K562 (cell line): ENCODE measurements at regions not wholly inside any gene's neighbourhood (a gene's known extent, or its start where the extent isn't known, plus 50 kb on each side); places are given as distances from the start of the nearest gene placed in this dataset.

Source experiments
- ATAC-seq: fragments of 200-7000 bp; cut with Tn5 transposase; 3 replicates; pipeline ENCODE4 v1.9.1; 2020; ENCODE audit warnings: moderate library complexity
- BruUV-seq: library from RNA; stranded (reverse); fragments of 400-500 nt; replicated peaks from 2 replicates; lab custom pipeline; 2021; lab: Mats Ljungman, UMichigan
- CTCF ChIA-PET: fragments of 300-600 bp; formaldehyde crosslinking; extraction: SDS; loops from one replicate; lab custom pipeline; 2021; ENCODE audit warnings: low intra/inter-chr PET ratio; lab: Yijun Ruan, JAX
- POLR2A ChIA-PET: fragments of 300-600, 350-650 bp; sonication (Branson Sonifier 250); formaldehyde crosslinking; extraction: SDS; loops from one replicate; lab custom pipeline; 2021; ENCODE audit warnings: antibody characterized with exemption, inconsistent platforms; lab: Yijun Ruan, JAX
- DNase-seq, 4 experiments: peaks; one replicate each; pipeline versions ENCODE4 v3.0.0 to v3.0.0-alpha.2; 2011 to 2018; ENCODE audit warnings: low spot score in 3 of 4, mixed read lengths in 3 of 4; ENCODE audit errors: extremely low read depth in 1 of 4
- FAIRE-seq: peaks from 2 replicates; lab custom pipeline; 2011; peaks lifted over from hg19 to GRCh38; lab: Jason Lieb, UNC
- H2AFZ ChIP-seq: 2 replicates; pipeline ENCODE4 v1.6.0; 2011; ENCODE audit warnings: low read depth, low read length, control low read depth, inconsistent platforms
- H3K27ac ChIP-seq: fragments of 200-600 bp; 3 replicates; pipeline ENCODE4 v1.8.0; 2011; ENCODE audit warnings: low read depth, mild to moderate bottlenecking, control low read depth, inconsistent platforms, low read length, moderate library complexity, mixed read lengths; ENCODE audit errors: extremely low read depth
- H3K27me3 ChIP-seq, 2 experiments: fragments of 300-600 bp in 1 of 2; 2 replicates in 1 of 2; 3 replicates in 1 of 2; pipeline versions ENCODE4 v1.6.0 to v1.8.0; 2011; ENCODE audit warnings: inconsistent platforms in 2 of 2, low read length in 2 of 2, mild to moderate bottlenecking in 1 of 2, mixed read lengths in 1 of 2, moderate library complexity in 1 of 2; ENCODE audit not compliant: control insufficient read depth in 2 of 2, insufficient read depth in 2 of 2
- H3K36me3 ChIP-seq: fragments of 300-600 bp; 3 replicates; pipeline ENCODE4 v1.8.0; 2011; ENCODE audit warnings: mild to moderate bottlenecking, low read length, inconsistent platforms; ENCODE audit not compliant: control insufficient read depth, insufficient read depth
- H3K4me1 ChIP-seq, 2 experiments: fragments of 200-600 bp in 1 of 2; replicated peaks in 1 of 2; 2 replicates in 1 of 2; 3 replicates in 1 of 2; pipeline versions ENCODE4 v1.5.1 to v1.8.0; 2011; ENCODE audit warnings: inconsistent platforms in 2 of 2, low read length in 2 of 2, mild to moderate bottlenecking in 1 of 2, mixed read lengths in 1 of 2, moderate library complexity in 1 of 2; ENCODE audit not compliant: control insufficient read depth in 2 of 2, insufficient read depth in 2 of 2
- H3K4me2 ChIP-seq: 2 replicates; pipeline ENCODE4 v1.6.1; 2011; ENCODE audit warnings: low read length, control low read depth, inconsistent platforms, mixed read lengths; ENCODE audit not compliant: insufficient read depth
- H3K4me3 ChIP-seq: fragments of 200-600 bp; sonication (generic), shearing (Covaris generic); 2 replicates; pipeline ENCODE4 v1.5.1; 2016; ENCODE audit warnings: control low read depth, inconsistent platforms
- H3K79me2 ChIP-seq: fragments of 200-600 bp; 3 replicates; pipeline ENCODE4 v1.8.0; 2011; ENCODE audit warnings: low read length, inconsistent platforms; ENCODE audit not compliant: control insufficient read depth, insufficient read depth
- H3K9ac ChIP-seq, 2 experiments: 2 replicates each; pipeline versions ENCODE4 v1.6.0 to v1.6.1; 2011; ENCODE audit warnings: low read depth in 2 of 2, low read length in 2 of 2, control low read depth in 1 of 2, inconsistent platforms in 1 of 2, mild to moderate bottlenecking in 1 of 2, mixed read lengths in 1 of 2; ENCODE audit not compliant: insufficient read depth in 1 of 2
- H3K9me1 ChIP-seq: one replicate; pipeline ENCODE4 v1.6.0; 2011; ENCODE audit warnings: inconsistent platforms, mild to moderate bottlenecking, low read length, moderate library complexity; ENCODE audit not compliant: control insufficient read depth, insufficient read depth
- H3K9me3 ChIP-seq: replicated peaks from 2 replicates; pipeline ENCODE4 v1.5.1; 2011; ENCODE audit warnings: low read depth, low read length, inconsistent platforms; ENCODE audit not compliant: control insufficient read depth, insufficient read depth
- H4K20me1 ChIP-seq: replicated peaks from 2 replicates; pipeline ENCODE4 v1.6.1; 2011; ENCODE audit warnings: low read length, inconsistent platforms, mixed read lengths; ENCODE audit not compliant: control insufficient read depth, insufficient read depth
- ELF2 ChIP-seq: fragments of 250-450 bp; sonication (Bioruptor Pico); IDR thresholded peaks from 2 replicates; pipeline ENCODE4 v1.5.0; 2021; ENCODE audit warnings: mild to moderate bottlenecking
- GTF2B ChIP-seq: IDR thresholded peaks from 2 replicates; pipeline ENCODE4 v1.6.1; 2011; ENCODE audit not compliant: insufficient read length; ENCODE audit errors: extremely low read depth
- GTF2F1 ChIP-seq: IDR thresholded peaks from 2 replicates; pipeline ENCODE4 v1.6.1; 2011; ENCODE audit warnings: low read depth, low read length, improper control_type of control experiment
- ID3 ChIP-seq, 2 experiments: fragments of 250-450 bp in 1 of 2; fragments of 450-650 bp in 1 of 2; sonication (Bioruptor Pico) in 1 of 2; IDR thresholded peaks; 2 replicates each; pipeline versions ENCODE4 v1.6.1 to v1.8.0; 2016 to 2021; ENCODE audit warnings: mild to moderate bottlenecking in 2 of 2, moderate library complexity in 2 of 2, missing compliant biosample characterization in 1 of 2, missing genetic modification characterization in 1 of 2
- NR4A1 ChIP-seq, 2 experiments: fragments of 250-450 bp in 1 of 2; fragments of 450-650 bp in 1 of 2; sonication (Bioruptor Pico) in 1 of 2; IDR thresholded peaks; 2 replicates each; pipeline versions ENCODE4 v1.4.0 to v1.6.1; 2016 to 2020; ENCODE audit warnings: mild to moderate bottlenecking in 2 of 2, missing compliant biosample characterization in 1 of 2, missing genetic modification characterization in 1 of 2, moderate library complexity in 1 of 2
- TGIF2 ChIP-seq: sonication (generic); formaldehyde crosslinking; IDR thresholded peaks from 2 replicates; pipeline ENCODE4 v1.8.1; 2022; ENCODE audit warnings: mild to moderate bottlenecking, missing genetic modification reagents, moderate library complexity
- ZBTB40 ChIP-seq, 2 experiments: fragments of 450-650 bp in 1 of 2; sonication (generic) in 1 of 2; formaldehyde crosslinking in 1 of 2; IDR thresholded peaks; 2 replicates each; pipeline versions ENCODE4 v1.7.1 to v1.9.0; 2016 to 2022; ENCODE audit warnings: inconsistent platforms in 1 of 2, mild to moderate bottlenecking in 1 of 2, missing genetic modification reagents in 1 of 2
- ZFP91 ChIP-seq: sonication (generic); formaldehyde crosslinking; IDR thresholded peaks from 2 replicates; pipeline ENCODE4 v1.8.0; 2022; ENCODE audit warnings: mild to moderate bottlenecking, missing genetic modification reagents
- WGBS: fragments of 100-300 bp; shearing (Covaris generic); methylation state at CpG from one replicate; pipeline ENCODE4 v1.1.6; 2016; ENCODE audit warnings: low coverage, mixed read lengths; ENCODE audit not compliant: insufficient coverage; ENCODE audit errors: missing lambda C conversion rate; 5-methylcytosine and 5-hydroxymethylcytosine counted together
- in situ Hi-C: fragments of 300-500 bp; cut with MboI; formaldehyde crosslinking; loops from 4 replicates; pipeline ENCODE4 v1.15.0; 2018; ENCODE audit warnings: inconsistent platforms, mixed read lengths
- intact Hi-C: fragments of 100-400 bp; cut with micrococcal nuclease; formaldehyde crosslinking; loops from 2 replicates; pipeline ENCODE4 v1.14.2; 2022

GRCh38 chr7:25907731-25908130 lies 244.3 kb upstream of the NFE2L3 start:
- no peaks in the 10 kb centered on the region for H3K79me2 ChIP-seq
- WGBS = 23% methylated on average over 5 of the region's 5 CpGs
- BruUV-seq = no TSS peak
- H3K9me1 ChIP-seq = no peaks in the 10 kb centered on the region
- ATAC-seq (no peak), DNase-seq (no peak), FAIRE-seq (no peak)
- H3K4me2 ChIP-seq = no peak overlapping the region
- CTCF ChIA-PET = no interaction called here
- H2AFZ ChIP-seq = no peak overlapping the region
- no peak overlapping the region for H3K9ac ChIP-seq
- peaks cover 0 to 5% of the 10 kb centered on the region in 2 experiments; a peak in 3 of 5 replicates for H3K4me1 ChIP-seq
- H3K9me3 ChIP-seq = no peaks in the 10 kb centered on the region
- no peaks in the 10 kb centered on the region for H3K36me3 ChIP-seq
- H3K27ac ChIP-seq = no peak overlapping the region
- in situ Hi-C loops = no loop called here
- POLR2A ChIA-PET = interaction anchor here (0.8 to 3.7 kb wide), 2 partner anchors 8 to 11 kb away, joined by 3 to 16 read pairs; no protein-coding TSS in a partner anchor
- intact Hi-C loops = no loop called here
- H3K4me3 ChIP-seq = no peak overlapping the region
- H4K20me1 ChIP-seq = no peaks in the 10 kb centered on the region
- no peaks in the 10 kb centered on the region for H3K27me3 ChIP-seq
- TF ChIP-seq ZBTB40 (IDR thresholded peaks at IDR 0.05) (no peak), ZBTB40 (CRISPR knock-in tag; IDR thresholded peaks at IDR 0.05) (no peak), GTF2F1 (no peak), TGIF2 (CRISPR knock-in tag) (no peak), NR4A1 (CRISPR knock-in tag; IDR thresholded peaks at IDR 0.05) (no peak), NR4A1 (tag; IDR thresholded peaks at IDR 0.05) (no peak), ZFP91 (no peak), GTF2B (no peak), ID3 (CRISPR knock-in tag; IDR thresholded peaks at IDR 0.05) (no peak), ID3 (tag; IDR thresholded peaks at IDR 0.05) (no peak), ELF2 (CRISPR knock-in tag) (no peak)
